H9 (cell line): ENCODE measurements at regions not wholly inside any gene's neighbourhood (a gene's known extent, or its start where the extent isn't known, plus 50 kb on each side); places are given as distances from the start of the nearest gene placed in this dataset.

ENCODE experiments used
- DNase-seq: peaks from one replicate; pipeline ENCODE4 v3.0.0-alpha.2; 2017
- H2AFZ ChIP-seq: one replicate; pipeline ENCODE4 v1.6.1; 2013; ENCODE audit warnings: mild to moderate bottlenecking, low read length, control low read depth, moderate library complexity
- H2AK5ac ChIP-seq: 2 replicates; pipeline ENCODE4 v1.6.1; 2013; ENCODE audit warnings: low read length, control low read depth, mixed read lengths; ENCODE audit not compliant: insufficient read length
- H2BK120ac ChIP-seq: one replicate; pipeline ENCODE4 v1.6.1; 2013; ENCODE audit warnings: low read depth, mild to moderate bottlenecking, low read length, control low read depth, inconsistent platforms; ENCODE audit not compliant: poor library complexity, severe bottlenecking
- H2BK12ac ChIP-seq: 2 replicates; pipeline ENCODE4 v1.6.1; 2013; ENCODE audit warnings: low read length, control low read depth, mixed read lengths, low read depth; ENCODE audit not compliant: insufficient read length
- H2BK15ac ChIP-seq: 2 replicates; pipeline ENCODE4 v1.6.1; 2013; ENCODE audit warnings: low read depth, low read length, control low read depth
- H2BK20ac ChIP-seq: one replicate; pipeline ENCODE4 v1.6.1; 2013; ENCODE audit warnings: low read depth, mild to moderate bottlenecking, low read length, control low read depth, inconsistent platforms; ENCODE audit not compliant: poor library complexity, severe bottlenecking
- H2BK5ac ChIP-seq: 2 replicates; pipeline ENCODE4 v1.6.1; 2013; ENCODE audit warnings: low read length, control low read depth, mixed read lengths; ENCODE audit not compliant: insufficient read length
- H3K14ac ChIP-seq: 2 replicates; pipeline ENCODE4 v1.6.1; 2013; ENCODE audit warnings: low read length, control low read depth; ENCODE audit not compliant: insufficient read depth
- H3K18ac ChIP-seq: 2 replicates; pipeline ENCODE4 v1.6.1; 2013; ENCODE audit warnings: low read depth, mild to moderate bottlenecking, mixed read lengths, low read length, control low read depth; ENCODE audit not compliant: insufficient read length
- H3K23ac ChIP-seq: 2 replicates; pipeline ENCODE4 v1.6.1; 2013; ENCODE audit warnings: low read length, control low read depth, mixed read lengths, low read depth; ENCODE audit not compliant: insufficient read length
- H3K23me2 ChIP-seq: 2 replicates; pipeline ENCODE4 v1.6.1; 2013; ENCODE audit warnings: low read depth, mild to moderate bottlenecking, mixed read lengths, low read length, control low read depth; ENCODE audit not compliant: insufficient read length, poor library complexity, severe bottlenecking
- H3K27ac ChIP-seq: 2 replicates; pipeline ENCODE4 v1.5.1; 2013; ENCODE audit warnings: low read length, control low read depth, mixed read lengths, low read depth; ENCODE audit not compliant: insufficient read length
- H3K27me3 ChIP-seq: 2 replicates; pipeline ENCODE4 v1.6.1; 2013; ENCODE audit warnings: low read length, control low read depth, inconsistent platforms; ENCODE audit not compliant: insufficient read depth
- H3K4ac ChIP-seq: 2 replicates; pipeline ENCODE4 v1.6.1; 2013; ENCODE audit warnings: low read depth, mild to moderate bottlenecking, control low read depth, inconsistent platforms, low read length, moderate library complexity
- H3K4me1 ChIP-seq: 2 replicates; pipeline ENCODE4 v1.6.1; 2013; ENCODE audit warnings: low read length, control low read depth, inconsistent platforms; ENCODE audit not compliant: insufficient read depth
- H3K4me2 ChIP-seq: 2 replicates; pipeline ENCODE4 v1.6.1; 2013; ENCODE audit warnings: low read length, control low read depth, mixed read lengths; ENCODE audit not compliant: insufficient read length, insufficient read depth
- H3K56ac ChIP-seq: 2 replicates; pipeline ENCODE4 v1.6.1; 2013; ENCODE audit warnings: low read depth, mild to moderate bottlenecking, mixed read lengths, low read length, control low read depth; ENCODE audit not compliant: insufficient read length
- H3K79me1 ChIP-seq: 2 replicates; pipeline ENCODE4 v1.6.1; 2013; ENCODE audit warnings: low read depth, mild to moderate bottlenecking, moderate library complexity, low read length, control low read depth, inconsistent platforms; ENCODE audit not compliant: insufficient read depth, poor library complexity, severe bottlenecking
- H3K79me2 ChIP-seq: 2 replicates; pipeline ENCODE4 v1.6.1; 2013; ENCODE audit warnings: low read length, control low read depth, inconsistent platforms; ENCODE audit not compliant: insufficient read depth
- H3K9ac ChIP-seq: 2 replicates; pipeline ENCODE4 v1.6.1; 2013; ENCODE audit warnings: low read length, control low read depth, mixed read lengths; ENCODE audit not compliant: insufficient read length; ENCODE audit errors: extremely low read depth
- H3K9me3 ChIP-seq: one replicate; pipeline ENCODE4 v1.6.1; 2013; ENCODE audit warnings: low read depth, low read length, inconsistent platforms; ENCODE audit not compliant: control insufficient read depth
- H3T11ph ChIP-seq: one replicate; pipeline ENCODE4 v1.6.1; 2013; ENCODE audit warnings: mild to moderate bottlenecking, low read length, control low read depth, inconsistent platforms
- H4K20me1 ChIP-seq: one replicate; pipeline ENCODE4 v1.6.1; 2013; ENCODE audit not compliant: control insufficient read depth, insufficient read length, insufficient read depth
- H4K5ac ChIP-seq: 2 replicates; pipeline ENCODE4 v1.6.1; 2013; ENCODE audit warnings: low read depth, mild to moderate bottlenecking, mixed read lengths, low read length, control low read depth; ENCODE audit not compliant: insufficient read length
- H4K8ac ChIP-seq: replicated peaks from 2 replicates; pipeline ENCODE4 v1.6.1; 2013; ENCODE audit warnings: low read length, control low read depth, mixed read lengths, low read depth; ENCODE audit not compliant: insufficient read length
- H4K91ac ChIP-seq: 2 replicates; pipeline ENCODE4 v1.6.1; 2013; ENCODE audit warnings: low read depth, mild to moderate bottlenecking, moderate library complexity, mixed read lengths, low read length, control low read depth; ENCODE audit not compliant: insufficient read length
- H3K27ac Mint-ChIP-seq, 3 experiments: 2 replicates in 2 of 3; 3 replicates in 1 of 3; pipeline ENCODE4 v1.8.0; 2020 to 2021; ENCODE audit warnings: mixed read lengths in 3 of 3, mild to moderate bottlenecking in 1 of 3, moderate library complexity in 1 of 3
- H3K27me3 Mint-ChIP-seq: 2 replicates; pipeline ENCODE4 v1.8.0; 2021; ENCODE audit warnings: low read depth, mild to moderate bottlenecking, moderate library complexity, mixed read lengths
- H3K36me3 Mint-ChIP-seq, 3 experiments: 2 replicates in 2 of 3; 3 replicates in 1 of 3; pipeline ENCODE4 v1.8.0; 2020 to 2021; ENCODE audit warnings: low read depth in 3 of 3, mixed read lengths in 3 of 3; ENCODE audit not compliant: insufficient read depth in 1 of 3
- H3K4me1 Mint-ChIP-seq, 2 experiments: 2 replicates each; pipeline ENCODE4 v1.8.0; 2020; ENCODE audit warnings: mixed read lengths in 2 of 2
- H3K4me3 Mint-ChIP-seq, 2 experiments: 2 replicates in 1 of 2; 3 replicates in 1 of 2; pipeline ENCODE4 v1.8.0; 2020 to 2021; ENCODE audit warnings: mild to moderate bottlenecking in 2 of 2, mixed read lengths in 2 of 2, moderate library complexity in 1 of 2
- H3K9me3 Mint-ChIP-seq, 2 experiments: 2 replicates in 1 of 2; 3 replicates in 1 of 2; pipeline ENCODE4 v1.8.0; 2020; ENCODE audit warnings: mild to moderate bottlenecking in 2 of 2, mixed read lengths in 2 of 2, moderate library complexity in 1 of 2
- WGBS: extraction: QIAGEN DNeasy Blood & Tissue Kit; methylation state at CpG from one replicate; pipeline ENCODE4 v1.1.7; 2013; ENCODE audit warnings: missing lambda C conversion rate, low lambda C conversion rate, mixed read lengths; ENCODE audit not compliant: insufficient read length; ENCODE audit errors: extremely low coverage; 5-methylcytosine and 5-hydroxymethylcytosine counted together
- TF ChIP-seq, protein P1 (sequence below): fragments of 200-600 bp; sonication (generic); conservative IDR thresholded peaks from 3 replicates; pipeline ENCODE4 v1.8.0; 2021; ENCODE audit warnings: antibody characterized with exemption, mild to moderate bottlenecking

DNA sequence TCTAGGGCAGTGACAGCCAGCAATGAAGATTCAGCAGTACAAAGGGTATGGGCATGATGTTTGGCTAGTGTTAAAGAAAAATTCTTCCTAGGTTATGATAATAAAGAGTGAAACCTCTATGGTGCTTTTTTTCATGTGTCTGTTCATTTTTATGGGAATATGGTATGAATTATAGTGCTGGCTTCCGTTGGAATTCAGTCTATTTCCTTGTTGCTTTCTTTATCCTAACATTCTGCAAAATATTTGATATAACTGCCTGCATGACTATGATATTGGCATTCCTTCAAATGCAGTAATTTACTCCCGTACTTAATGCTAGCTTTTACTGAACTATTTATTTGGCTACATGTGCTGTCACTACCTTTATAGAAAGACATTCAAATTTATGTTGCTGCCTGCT lies 57.6 kb upstream of the ATP11B start:
- H2BK20ac ChIP-seq, result no peak overlapping the region
- no peak overlapping the region for H4K8ac ChIP-seq
- no peak overlapping the region for H3K27ac Mint-ChIP-seq
- no peak overlapping the region for H3K18ac ChIP-seq
- no peak overlapping the region for H3T11ph ChIP-seq
- H3K23ac ChIP-seq, result no peak overlapping the region
- H3K14ac ChIP-seq, result no peak overlapping the region
- no peak overlapping the region for H2AFZ ChIP-seq
- no peak overlapping the region for H3K9ac ChIP-seq
- peaks cover 7 to 12% of the 10 kb centered on the region in 2 experiments; a peak in 3 of 4 replicates for H3K4me1 Mint-ChIP-seq
- no peaks in the 10 kb centered on the region for H4K20me1 ChIP-seq
- H3K4ac ChIP-seq, result no peak overlapping the region
- no peak overlapping the region for H4K5ac ChIP-seq
- no peaks in the 10 kb centered on the region for H3K23me2 ChIP-seq
- TF ChIP-seq, protein P1, sequence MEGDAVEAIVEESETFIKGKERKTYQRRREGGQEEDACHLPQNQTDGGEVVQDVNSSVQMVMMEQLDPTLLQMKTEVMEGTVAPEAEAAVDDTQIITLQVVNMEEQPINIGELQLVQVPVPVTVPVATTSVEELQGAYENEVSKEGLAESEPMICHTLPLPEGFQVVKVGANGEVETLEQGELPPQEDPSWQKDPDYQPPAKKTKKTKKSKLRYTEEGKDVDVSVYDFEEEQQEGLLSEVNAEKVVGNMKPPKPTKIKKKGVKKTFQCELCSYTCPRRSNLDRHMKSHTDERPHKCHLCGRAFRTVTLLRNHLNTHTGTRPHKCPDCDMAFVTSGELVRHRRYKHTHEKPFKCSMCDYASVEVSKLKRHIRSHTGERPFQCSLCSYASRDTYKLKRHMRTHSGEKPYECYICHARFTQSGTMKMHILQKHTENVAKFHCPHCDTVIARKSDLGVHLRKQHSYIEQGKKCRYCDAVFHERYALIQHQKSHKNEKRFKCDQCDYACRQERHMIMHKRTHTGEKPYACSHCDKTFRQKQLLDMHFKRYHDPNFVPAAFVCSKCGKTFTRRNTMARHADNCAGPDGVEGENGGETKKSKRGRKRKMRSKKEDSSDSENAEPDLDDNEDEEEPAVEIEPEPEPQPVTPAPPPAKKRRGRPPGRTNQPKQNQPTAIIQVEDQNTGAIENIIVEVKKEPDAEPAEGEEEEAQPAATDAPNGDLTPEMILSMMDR, result no peak
- H3K27me3 ChIP-seq, result no peaks in the 10 kb centered on the region
- no peak overlapping the region for H3K4me3 Mint-ChIP-seq
- no peak overlapping the region for H3K56ac ChIP-seq
- H4K91ac ChIP-seq, result no peak overlapping the region
- H3K4me1 ChIP-seq, result no peaks in the 10 kb centered on the region
- H2AK5ac ChIP-seq, result no peak overlapping the region
- no peak for DNase-seq
- no peak overlapping the region for H2BK15ac ChIP-seq
- no peak overlapping the region for H3K4me2 ChIP-seq
- H2BK5ac ChIP-seq, result no peak overlapping the region
- no peaks in the 10 kb centered on the region for H3K36me3 Mint-ChIP-seq
- no peaks in the 10 kb centered on the region for H3K9me3 ChIP-seq
- no peaks in the 10 kb centered on the region for H3K79me2 ChIP-seq
- H3K9me3 Mint-ChIP-seq, result no peaks in the 10 kb centered on the region; a peak in 1 of 5 replicates
- H3K79me1 ChIP-seq, result no peaks in the 10 kb centered on the region
- no peaks in the 10 kb centered on the region; the same call in 1 of the 2 replicates for H3K27me3 Mint-ChIP-seq
- no peak overlapping the region for H3K27ac ChIP-seq
- no CpG with 5 or more reads among the region's 2 CpGs for WGBS
- no peak overlapping the region for H2BK12ac ChIP-seq
- no peak overlapping the region for H2BK120ac ChIP-seq
